HCT116 (cell line): ENCODE measurements at regions not wholly inside any gene's neighbourhood (a gene's known extent, or its start where the extent isn't known, plus 50 kb on each side); places are given as distances from the start of the nearest gene placed in this dataset.

ENCODE experiments used
- CTCF ChIP-seq, 3 experiments: fragments of 200-600 bp in 1 of 3; sonication (generic) in 1 of 3; IDR thresholded peaks in 2 of 3; conservative IDR thresholded peaks in 1 of 3; 2 replicates each; pipeline ENCODE4 v1.5.1; 2012 to 2017; ENCODE audit warnings: low read depth in 2 of 3, low read length in 2 of 3, antibody characterized with exemption in 1 of 3, borderline replicate concordance in 1 of 3, control low read depth in 1 of 3, mild to moderate bottlenecking in 1 of 3, mixed read lengths in 1 of 3, mixed run types in 1 of 3, moderate library complexity in 1 of 3; ENCODE audit not compliant: insufficient read depth in 1 of 3
- POLR2AphosphoS5 ChIP-seq: IDR thresholded peaks from 2 replicates; pipeline ENCODE4 v1.6.1; 2011; ENCODE audit warnings: mild to moderate bottlenecking, low read depth, low read length, moderate library complexity

GRCh38 chr1:88560621-88561020, 123.5 kb upstream of the PKN2 start:
- TF ChIP-seq CTCF (IDR thresholded peaks at IDR 0.05 in 2 of 3, conservative IDR thresholded peaks at IDR 0.05 in 1 of 3; ENCODE audit: borderline replicate concordance in 1 of 3, insufficient read depth in 1 of 3, low read depth in 2 of 3, low read length in 2 of 3): no peak
- no peak for TF ChIP-seq POLR2AphosphoS5
